CD8-positive, alpha-beta memory T cell (primary cell): ENCODE measurements at regions not wholly inside any gene's neighbourhood (a gene's known extent, or its start where the extent isn't known, plus 50 kb on each side); places are given as distances from the start of the nearest gene placed in this dataset.
A peak's percentile ranks its signal among the peaks of the same experiment; 100 is the strongest.

ENCODE experiments used
- CTCF ChIA-PET: fragments of 350-600 bp; sonication (Branson Sonifier 250); formaldehyde crosslinking; loops from one replicate; lab custom pipeline; 2021; ENCODE audit warnings: antibody characterized with exemption; lab: Charles Lee
- POLR2A ChIA-PET: fragments of 350-600 bp; sonication (Branson Sonifier 250); formaldehyde crosslinking; loops from one replicate; lab custom pipeline; 2021; ENCODE audit warnings: antibody characterized with exemption; lab: Charles Lee
- DNase-seq, 5 donors: peaks; one replicate each; pipeline versions ENCODE4 v3.0.0 to v3.0.0-alpha.2; 2020 to 2022; ENCODE audit warnings: mixed read lengths in 1 of 5
- H3K27ac ChIP-seq: one replicate; pipeline ENCODE4 v1.7.0; 2013; ENCODE audit warnings: low read depth, mild to moderate bottlenecking, low read length, moderate library complexity
- H3K27me3 ChIP-seq: 2 replicates; pipeline ENCODE4 v1.7.0; 2013; ENCODE audit warnings: low read length, mild to moderate bottlenecking; ENCODE audit not compliant: insufficient read depth, poor library complexity, severe bottlenecking
- H3K36me3 ChIP-seq: 2 replicates; pipeline ENCODE4 v1.7.0; 2013; ENCODE audit warnings: mild to moderate bottlenecking, low read length, moderate library complexity; ENCODE audit not compliant: insufficient read depth
- H3K4me1 ChIP-seq: 2 replicates; pipeline ENCODE4 v1.7.0; 2013; ENCODE audit warnings: mild to moderate bottlenecking, low read length, moderate library complexity; ENCODE audit not compliant: insufficient read depth
- H3K4me3 ChIP-seq: 2 replicates; pipeline ENCODE4 v1.7.0; 2013; ENCODE audit warnings: mild to moderate bottlenecking, low read length
- H3K9me3 ChIP-seq: 2 replicates; pipeline ENCODE4 v1.7.0; 2013; ENCODE audit warnings: mild to moderate bottlenecking, low read length
- H3K27ac Mint-ChIP-seq, 8 donors: one replicate each; pipeline ENCODE4 v1.8.0; 2020 to 2021; ENCODE audit warnings: mixed read lengths in 8 of 8, mild to moderate bottlenecking in 6 of 8, inconsistent platforms in 3 of 8, moderate library complexity in 3 of 8
- H3K27me3 Mint-ChIP-seq, 2 donors: one replicate each; pipeline ENCODE4 v1.8.0; 2020 to 2021; ENCODE audit warnings: mixed read lengths in 2 of 2, mild to moderate bottlenecking in 1 of 2, moderate library complexity in 1 of 2
- H3K36me3 Mint-ChIP-seq, 3 donors: one replicate each; pipeline ENCODE4 v1.8.0; 2020 to 2021; ENCODE audit warnings: mixed read lengths in 3 of 3, inconsistent platforms in 1 of 3, mild to moderate bottlenecking in 1 of 3
- H3K4me1 Mint-ChIP-seq, 3 donors: one replicate each; pipeline ENCODE4 v1.8.0; 2020 to 2021; ENCODE audit warnings: mixed read lengths in 3 of 3, inconsistent platforms in 1 of 3, mild to moderate bottlenecking in 1 of 3
- H3K4me3 Mint-ChIP-seq, 7 donors: one replicate each; pipeline ENCODE4 v1.8.0; 2020 to 2021; ENCODE audit warnings: mixed read lengths in 7 of 7, mild to moderate bottlenecking in 6 of 7, moderate library complexity in 4 of 7, inconsistent platforms in 2 of 7
- H3K9me3 Mint-ChIP-seq, 5 donors: one replicate each; pipeline ENCODE4 v1.8.0; 2020 to 2022; ENCODE audit warnings: mixed read lengths in 5 of 5, mild to moderate bottlenecking in 3 of 5, moderate library complexity in 2 of 5, inconsistent platforms in 1 of 5

DNA sequence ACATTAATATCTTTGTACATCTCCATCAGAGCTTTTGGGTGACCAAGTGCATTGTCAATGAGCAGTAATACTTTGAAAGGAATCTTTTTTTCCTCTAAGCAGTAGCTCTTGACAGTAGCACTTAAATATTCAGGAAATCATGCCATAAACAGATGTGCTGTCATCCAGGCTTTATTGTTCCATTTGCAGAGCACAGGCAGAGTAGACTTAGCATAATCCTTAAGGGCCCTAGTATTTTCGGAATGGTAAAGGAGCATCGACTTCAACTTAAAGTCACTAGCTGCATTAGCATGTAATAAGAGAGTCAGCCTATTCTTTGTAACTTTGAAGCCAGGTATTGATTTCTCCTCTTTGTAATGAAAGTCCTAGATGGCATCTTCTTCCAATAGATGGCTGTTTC lies 121.8 kb upstream of the CWC22 start:
- no peak overlapping the region for H3K27ac ChIP-seq
- no peak overlapping the region for H3K27ac Mint-ChIP-seq
- CTCF ChIA-PET = interaction anchor here (1.4 kb wide), 1 partner anchor 929 kb away, joined by 3 read pairs; no protein-coding TSS in a partner anchor
- peaks cover 3% of the 10 kb centered on the region for H3K4me1 ChIP-seq
- H3K4me1 Mint-ChIP-seq = peaks cover 1 to 14% (median 5%) of the 10 kb centered on the region in 3 donors
- no peak overlapping the region for H3K4me3 Mint-ChIP-seq
- no peaks in the 10 kb centered on the region for H3K36me3 ChIP-seq
- H3K36me3 Mint-ChIP-seq = no peaks in the 10 kb centered on the region
- no peaks in the 10 kb centered on the region for H3K9me3 ChIP-seq
- no peaks in the 10 kb centered on the region for H3K9me3 Mint-ChIP-seq
- H3K4me3 ChIP-seq = no peak overlapping the region
- DNase-seq = no peak
- peaks cover 5 to 32% of the 10 kb centered on the region in 2 donors for H3K27me3 Mint-ChIP-seq
- H3K27me3 ChIP-seq = no peaks in the 10 kb centered on the region
- POLR2A ChIA-PET = no interaction called here

DNA sequence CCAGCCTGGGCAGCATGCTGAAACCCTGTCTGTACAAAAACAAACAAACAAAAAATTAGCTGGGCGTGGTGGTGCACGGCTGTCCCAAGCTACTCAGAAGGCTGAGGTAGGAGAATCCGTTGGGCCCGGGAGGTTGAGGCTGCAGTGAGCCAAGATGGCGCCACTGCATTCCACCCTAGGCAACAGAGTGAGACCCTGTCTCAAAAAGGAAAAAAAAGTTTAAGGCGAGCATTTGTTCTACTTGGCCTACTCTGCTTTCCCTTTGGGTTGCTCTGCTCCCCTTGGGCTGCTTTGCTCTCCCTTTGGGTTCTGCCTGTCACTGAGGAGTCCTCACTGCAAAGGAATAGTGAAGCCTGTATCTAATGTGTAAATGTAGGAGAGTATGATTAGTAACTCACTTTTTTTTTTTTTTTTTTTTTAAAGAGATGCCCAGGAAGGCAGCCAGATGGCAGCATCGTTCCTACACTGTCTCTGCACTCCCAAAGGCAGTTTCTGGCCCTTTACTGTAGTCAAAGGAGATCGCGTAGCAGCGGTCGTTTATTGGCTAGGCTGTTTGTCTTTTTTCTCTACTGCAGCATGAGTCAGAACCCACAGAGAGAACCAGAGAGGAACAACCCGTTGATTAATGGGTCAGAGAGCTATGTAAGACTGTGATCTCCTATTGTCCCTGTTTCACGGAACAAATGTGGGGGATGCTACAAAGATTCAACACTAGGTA lies 118.3 kb upstream of the CWC22 start:
- no peak overlapping the region for H3K27ac Mint-ChIP-seq
- peak overlapping the region in 1 of 7 donors; percentile 22 for H3K4me3 Mint-ChIP-seq
- peak; percentile 3 to 65 (median 23) for DNase-seq
- H3K27me3 Mint-ChIP-seq = peaks cover 5 to 24% of the 10 kb centered on the region in 2 donors
- no peaks in the 10 kb centered on the region for H3K36me3 ChIP-seq
- H3K36me3 Mint-ChIP-seq = no peaks in the 10 kb centered on the region
- no peaks in the 10 kb centered on the region for H3K9me3 Mint-ChIP-seq
- peaks cover 1 to 14% (median 5%) of the 10 kb centered on the region in 3 donors for H3K4me1 Mint-ChIP-seq
- H3K9me3 ChIP-seq = no peaks in the 10 kb centered on the region
- H3K27me3 ChIP-seq = no peaks in the 10 kb centered on the region
- no peak overlapping the region for H3K4me3 ChIP-seq
- H3K4me1 ChIP-seq = peaks cover 3% of the 10 kb centered on the region
- CTCF ChIA-PET = interaction anchor here (0.8 to 3.6 kb wide), 11 partner anchors 8 to 1829 kb away, joined by 3 to 42 read pairs (median 5); no protein-coding TSS in a partner anchor
- POLR2A ChIA-PET = no interaction called here
- H3K27ac ChIP-seq = no peak overlapping the region

DNA sequence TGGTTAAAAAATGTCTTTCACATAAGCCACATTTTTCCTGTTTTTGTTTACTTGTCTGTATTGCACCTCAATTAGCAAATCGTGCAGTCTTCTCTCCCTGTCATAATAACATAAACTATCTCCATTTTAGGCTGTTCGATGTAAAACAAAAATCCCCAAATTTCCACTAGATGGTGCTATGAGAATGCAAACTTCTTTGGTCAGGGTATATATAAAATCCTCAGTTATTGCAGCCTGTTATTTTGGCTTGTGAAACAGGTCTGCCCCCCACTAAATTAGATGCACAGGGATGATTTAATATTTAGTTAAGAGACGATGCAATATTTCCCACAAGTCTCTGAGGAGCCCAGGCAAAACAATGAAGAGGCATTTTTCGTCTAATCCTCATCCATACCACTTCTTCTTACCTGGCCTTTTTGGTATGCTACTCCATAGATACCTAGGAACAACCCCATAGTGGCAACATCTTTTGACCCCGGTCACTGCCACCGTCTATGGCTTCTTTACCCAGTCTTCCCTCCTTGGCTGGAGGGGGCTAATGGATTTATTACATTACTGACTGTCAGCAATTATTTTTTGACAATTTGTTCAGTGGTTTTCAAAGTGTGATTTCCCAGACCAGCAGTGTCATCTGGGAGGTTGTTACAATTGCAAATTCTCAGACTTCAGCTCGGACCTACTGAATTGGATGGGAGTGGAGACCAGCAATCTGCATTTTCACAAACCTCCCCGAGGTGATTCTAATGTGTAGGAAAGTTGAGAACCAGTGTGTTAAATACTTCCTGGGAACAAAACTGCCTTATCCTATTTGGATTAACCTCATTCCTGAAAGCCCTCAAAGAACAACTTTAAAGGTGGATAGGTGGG lies 117.4 kb upstream of the CWC22 start:
- peak in 2 of 5 donors; percentile 23 to 30 for DNase-seq
- H3K27me3 ChIP-seq = no peaks in the 10 kb centered on the region
- peaks cover 3% of the 10 kb centered on the region for H3K4me1 ChIP-seq
- no peaks in the 10 kb centered on the region for H3K9me3 ChIP-seq
- H3K9me3 Mint-ChIP-seq = no peaks in the 10 kb centered on the region
- H3K27ac ChIP-seq = no peak overlapping the region
- H3K36me3 Mint-ChIP-seq = no peaks in the 10 kb centered on the region
- H3K4me1 Mint-ChIP-seq = peaks cover 1 to 14% (median 5%) of the 10 kb centered on the region in 3 donors
- no peaks in the 10 kb centered on the region for H3K36me3 ChIP-seq
- no peak overlapping the region for H3K27ac Mint-ChIP-seq
- peaks cover 5 to 22% of the 10 kb centered on the region in 2 donors for H3K27me3 Mint-ChIP-seq
- H3K4me3 Mint-ChIP-seq = no peak overlapping the region
- ChIA-PET CTCF (interaction anchor here (0.6 to 3.6 kb wide), 14 partner anchors 10 to 1830 kb away, joined by 3 to 42 read pairs (median 4); partner anchors contain the start of gene UBE2E3), POLR2A (no interaction called here)
- H3K4me3 ChIP-seq = no peak overlapping the region

DNA sequence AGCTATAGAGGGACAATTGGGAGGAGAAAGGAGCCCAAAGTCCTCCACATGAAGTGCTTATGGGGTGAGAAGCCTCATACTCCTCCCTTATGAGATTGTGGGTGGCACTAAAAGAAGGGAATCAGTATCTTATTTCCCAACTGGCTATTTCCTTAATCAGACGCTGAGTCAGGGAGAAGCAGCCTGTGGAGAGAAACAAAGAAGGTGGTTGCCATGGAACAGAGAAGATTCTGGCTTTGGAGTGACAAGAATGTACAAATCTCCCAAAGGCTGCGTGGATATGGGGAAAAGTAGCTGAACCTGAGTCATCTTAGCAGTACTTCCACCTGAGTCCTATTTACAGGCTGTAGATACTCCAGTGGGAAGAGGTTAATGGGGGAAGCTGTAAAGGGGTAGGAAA lies 115.8 kb upstream of the CWC22 start:
- Mint-ChIP-seq H3K27ac (peak overlapping the region in 1 of 8 donors; percentile 8), H3K27me3 (peaks cover 6 to 21% of the 10 kb centered on the region in 2 donors), H3K36me3 (no peaks in the 10 kb centered on the region), H3K4me3 (no peak overlapping the region), H3K9me3 (no peaks in the 10 kb centered on the region), H3K4me1 (peaks cover 1 to 14% (median 5%) of the 10 kb centered on the region in 3 donors)
- Histone ChIP-seq H3K36me3 (no peaks in the 10 kb centered on the region), H3K4me3 (no peak overlapping the region), H3K9me3 (no peaks in the 10 kb centered on the region), H3K27ac (no peak overlapping the region), H3K4me1 (peaks cover 3% of the 10 kb centered on the region), H3K27me3 (no peaks in the 10 kb centered on the region)
- DNase-seq = no peak
- ChIA-PET POLR2A (no interaction called here), CTCF (interaction anchor here (1.5 to 3.6 kb wide), 4 partner anchors 13 to 1831 kb away, joined by 5 to 42 read pairs (median 7); no protein-coding TSS in a partner anchor)

GRCh38 chr2:180115675-180116074 lies 108.6 kb upstream of the CWC22 start:
- CTCF ChIA-PET = no interaction called here
- no peak for DNase-seq
- POLR2A ChIA-PET = no interaction called here

DNA sequence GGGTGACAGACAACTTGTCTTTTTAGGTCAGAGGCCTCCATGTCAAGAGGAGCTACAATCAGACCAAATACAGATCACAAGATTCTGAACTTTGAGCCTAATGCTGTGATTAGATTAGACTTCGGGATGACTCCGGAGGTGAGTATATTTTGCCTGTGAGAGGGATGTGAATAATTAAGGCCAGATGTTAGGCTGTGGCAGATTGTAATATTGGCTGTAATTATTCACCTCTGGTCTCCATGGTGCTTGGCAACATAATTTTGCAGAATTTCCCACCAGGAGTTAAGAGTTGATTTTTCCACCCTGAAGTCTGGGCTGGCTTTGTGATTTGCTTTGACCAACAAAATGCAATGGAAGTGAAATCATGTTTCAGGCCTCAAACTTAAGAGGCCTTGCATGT lies 108.2 kb upstream of the CWC22 start:
- no peak overlapping the region for H3K4me3 Mint-ChIP-seq
- no peak overlapping the region for H3K4me3 ChIP-seq
- no peaks in the 10 kb centered on the region for H3K4me1 Mint-ChIP-seq
- no peaks in the 10 kb centered on the region for H3K9me3 ChIP-seq
- ChIA-PET CTCF (interaction anchor here (2.2 kb wide), 1 partner anchor 10 kb away, joined by 10 read pairs; no protein-coding TSS in a partner anchor), POLR2A (no interaction called here)
- no peaks in the 10 kb centered on the region for H3K9me3 Mint-ChIP-seq
- no peak for DNase-seq
- no peaks in the 10 kb centered on the region for H3K27me3 ChIP-seq
- H3K36me3 Mint-ChIP-seq = no peaks in the 10 kb centered on the region
- H3K27ac Mint-ChIP-seq = no peak overlapping the region
- no peaks in the 10 kb centered on the region for H3K4me1 ChIP-seq
- peaks cover 4 to 29% of the 10 kb centered on the region in 2 donors for H3K27me3 Mint-ChIP-seq
- no peaks in the 10 kb centered on the region for H3K36me3 ChIP-seq
- H3K27ac ChIP-seq = no peak overlapping the region

More at GRCh38 chr2:180115675-180116074, 108.6 kb upstream of the CWC22 start:
- Mint-ChIP-seq H3K27me3 (peaks cover 3 to 25% of the 10 kb centered on the region in 2 donors), H3K36me3 (no peaks in the 10 kb centered on the region), H3K9me3 (no peaks in the 10 kb centered on the region), H3K4me3 (no peak overlapping the region), H3K4me1 (no peaks in the 10 kb centered on the region), H3K27ac (no peak overlapping the region)
- Histone ChIP-seq H3K36me3 (no peaks in the 10 kb centered on the region), H3K27ac (no peak overlapping the region), H3K4me1 (no peaks in the 10 kb centered on the region), H3K27me3 (no peaks in the 10 kb centered on the region), H3K9me3 (no peaks in the 10 kb centered on the region), H3K4me3 (no peak overlapping the region)

GRCh38 chr2:180111901-180112300 lies 104.8 kb upstream of the CWC22 start:
- Histone ChIP-seq H3K9me3 (no peaks in the 10 kb centered on the region), H3K27me3 (no peaks in the 10 kb centered on the region), H3K4me3 (no peak overlapping the region), H3K4me1 (no peaks in the 10 kb centered on the region), H3K27ac (no peak overlapping the region), H3K36me3 (no peaks in the 10 kb centered on the region)
- H3K36me3 Mint-ChIP-seq = no peaks in the 10 kb centered on the region
- H3K27ac Mint-ChIP-seq = no peak overlapping the region
- H3K4me1 Mint-ChIP-seq = no peaks in the 10 kb centered on the region
- POLR2A ChIA-PET = no interaction called here
- H3K27me3 Mint-ChIP-seq = peaks cover 1 to 31% of the 10 kb centered on the region in 2 donors
- H3K9me3 Mint-ChIP-seq = no peaks in the 10 kb centered on the region
- no peak for DNase-seq
- H3K4me3 Mint-ChIP-seq = no peak overlapping the region
- CTCF ChIA-PET = interaction anchor here (1.1 to 1.4 kb wide), 2 partner anchors 12 to 14 kb away, joined by 3 read pairs; no protein-coding TSS in a partner anchor
